RWPE2 (cell line): ENCODE measurements at regions not wholly inside any gene's neighbourhood (a gene's known extent, or its start where the extent isn't known, plus 50 kb on each side); places are given as distances from the start of the nearest gene placed in this dataset.
A peak's percentile ranks its signal among the peaks of the same experiment; 100 is the strongest.

ENCODE experiments used
- ATAC-seq: fragments of 200-7000 bp; cut with Tn5 transposase; 3 replicates; pipeline ENCODE4 v1.9.1; 2021; ENCODE audit warnings: low read depth
- DNase-seq: peaks from one replicate; pipeline ENCODE4 v3.0.0-alpha.2; 2020; ENCODE audit warnings: low spot score
- H3K27ac ChIP-seq: fragments of 450-650 bp; 2 replicates; pipeline ENCODE4 v1.5.1; 2017; ENCODE audit warnings: mild to moderate bottlenecking; ENCODE audit not compliant: poor library complexity, severe bottlenecking
- H3K27me3 ChIP-seq: fragments of 250-450 bp; sonication (Bioruptor Pico); 2 replicates; pipeline ENCODE4 v1.5.1; 2021; ENCODE audit warnings: mild to moderate bottlenecking, moderate library complexity; ENCODE audit not compliant: insufficient read depth, poor library complexity, severe bottlenecking
- H3K36me3 ChIP-seq: fragments of 250-450 bp; sonication (Bioruptor Pico); 2 replicates; pipeline ENCODE4 v1.5.1; 2020; ENCODE audit warnings: low read depth, mild to moderate bottlenecking, moderate library complexity
- H3K4me1 ChIP-seq: fragments of 250-450 bp; sonication (Bioruptor Pico); 2 replicates; pipeline ENCODE4 v1.5.1; 2021; ENCODE audit warnings: mild to moderate bottlenecking, moderate library complexity; ENCODE audit not compliant: insufficient read depth, poor library complexity, severe bottlenecking
- H3K4me3 ChIP-seq: fragments of 250-450 bp; sonication (Bioruptor Pico); 2 replicates; pipeline ENCODE4 v1.5.1; 2021; ENCODE audit warnings: mild to moderate bottlenecking, moderate library complexity; ENCODE audit not compliant: severe bottlenecking
- H3K9me3 ChIP-seq: fragments of 250-450 bp; sonication (Bioruptor Pico); 2 replicates; pipeline ENCODE4 v1.5.1; 2021; ENCODE audit warnings: mild to moderate bottlenecking, moderate library complexity; ENCODE audit not compliant: severe bottlenecking
- TF ChIP-seq, protein P1 (sequence below): fragments of 450-650 bp; IDR thresholded peaks from one replicate; pipeline ENCODE4 v1.5.1; 2017; ENCODE audit warnings: mild to moderate bottlenecking, moderate library complexity; ENCODE audit not compliant: poor library complexity, severe bottlenecking

DNA sequence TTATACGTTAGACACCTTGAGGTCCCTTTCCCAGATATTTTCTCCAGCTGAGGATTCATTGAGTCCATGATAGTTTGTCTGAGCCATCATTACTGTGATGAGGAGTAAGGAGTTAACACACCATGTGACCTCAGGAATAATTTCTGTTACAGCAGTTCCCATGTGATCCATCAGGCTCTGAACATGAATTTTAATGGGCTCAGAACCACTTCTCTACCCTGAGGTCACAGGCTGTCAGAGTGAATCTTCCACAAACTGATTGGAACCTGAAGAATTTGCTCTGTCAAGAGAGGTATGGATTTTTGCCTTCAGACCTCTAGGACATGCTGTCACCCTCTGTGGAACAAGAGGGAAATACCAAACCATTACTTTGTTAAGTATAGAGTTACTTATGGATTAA, 81.0 kb downstream of the NTMT2 start:
- no peak for ATAC-seq
- Histone ChIP-seq H3K4me3 (no peak overlapping the region), H3K36me3 (no peaks in the 10 kb centered on the region), H3K9me3 (no peaks in the 10 kb centered on the region), H3K27ac (no peak overlapping the region), H3K4me1 (no peaks in the 10 kb centered on the region), H3K27me3 (no peaks in the 10 kb centered on the region)
- DNase-seq, result no peak
- TF ChIP-seq, protein P1, sequence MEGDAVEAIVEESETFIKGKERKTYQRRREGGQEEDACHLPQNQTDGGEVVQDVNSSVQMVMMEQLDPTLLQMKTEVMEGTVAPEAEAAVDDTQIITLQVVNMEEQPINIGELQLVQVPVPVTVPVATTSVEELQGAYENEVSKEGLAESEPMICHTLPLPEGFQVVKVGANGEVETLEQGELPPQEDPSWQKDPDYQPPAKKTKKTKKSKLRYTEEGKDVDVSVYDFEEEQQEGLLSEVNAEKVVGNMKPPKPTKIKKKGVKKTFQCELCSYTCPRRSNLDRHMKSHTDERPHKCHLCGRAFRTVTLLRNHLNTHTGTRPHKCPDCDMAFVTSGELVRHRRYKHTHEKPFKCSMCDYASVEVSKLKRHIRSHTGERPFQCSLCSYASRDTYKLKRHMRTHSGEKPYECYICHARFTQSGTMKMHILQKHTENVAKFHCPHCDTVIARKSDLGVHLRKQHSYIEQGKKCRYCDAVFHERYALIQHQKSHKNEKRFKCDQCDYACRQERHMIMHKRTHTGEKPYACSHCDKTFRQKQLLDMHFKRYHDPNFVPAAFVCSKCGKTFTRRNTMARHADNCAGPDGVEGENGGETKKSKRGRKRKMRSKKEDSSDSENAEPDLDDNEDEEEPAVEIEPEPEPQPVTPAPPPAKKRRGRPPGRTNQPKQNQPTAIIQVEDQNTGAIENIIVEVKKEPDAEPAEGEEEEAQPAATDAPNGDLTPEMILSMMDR, result no peak

- no peak for DNase-seq
- no peaks in the 10 kb centered on the region for H3K9me3 ChIP-seq
- TF ChIP-seq, protein P1, result no peak
- H3K4me1 ChIP-seq, result no peaks in the 10 kb centered on the region
- no peaks in the 10 kb centered on the region for H3K27me3 ChIP-seq
- ATAC-seq, result no peak
- H3K4me3 ChIP-seq, result no peak overlapping the region
- no peak overlapping the region for H3K27ac ChIP-seq
- H3K36me3 ChIP-seq, result no peaks in the 10 kb centered on the region
Observed at GRCh38 chr1:170230323-170230722, 84.6 kb downstream of the NTMT2 start.

- Histone ChIP-seq H3K36me3 (no peaks in the 10 kb centered on the region), H3K4me1 (no peaks in the 10 kb centered on the region), H3K27me3 (no peaks in the 10 kb centered on the region), H3K9me3 (no peaks in the 10 kb centered on the region), H3K27ac (no peak overlapping the region), H3K4me3 (no peak overlapping the region)
- ATAC-seq, result no peak
- no peak for DNase-seq
- TF ChIP-seq, protein P1, result no peak
Observed at GRCh38 chr1:170231662-170232061, 85.9 kb downstream of the NTMT2 start.

DNA sequence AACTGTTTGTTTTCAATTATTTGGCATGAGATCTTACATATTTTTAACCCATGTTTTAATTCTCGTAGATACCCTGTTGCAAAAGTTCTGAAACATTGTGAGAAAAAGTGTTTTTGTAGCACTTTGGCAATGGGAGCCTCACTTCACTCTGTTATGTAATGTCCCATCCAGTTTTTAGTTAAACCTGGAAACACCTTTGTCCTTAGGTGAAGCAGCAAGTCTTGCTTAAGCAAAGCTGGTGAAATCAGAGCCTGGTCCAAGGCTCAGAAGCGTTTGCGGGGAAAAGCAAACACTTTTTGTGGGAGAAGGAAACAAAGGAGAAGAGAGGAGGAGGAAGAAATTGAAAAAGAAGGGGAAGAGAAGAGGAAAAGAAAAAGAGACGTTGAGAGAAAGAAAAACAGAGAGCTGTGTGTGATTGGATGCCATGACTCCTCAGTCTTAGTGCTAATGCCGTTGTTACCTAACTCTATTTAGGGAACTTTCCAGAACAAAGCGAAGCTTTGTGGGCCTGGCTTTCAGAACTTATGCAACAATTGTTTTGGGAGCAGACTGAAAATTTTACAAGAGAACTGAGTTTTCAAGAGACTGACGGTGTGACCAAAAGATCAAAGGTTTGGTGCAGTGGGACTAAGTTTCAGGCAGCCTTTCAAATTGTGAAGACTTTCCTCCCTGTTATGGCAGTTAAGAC, 93.1 kb downstream of the NTMT2 start:
- Histone ChIP-seq H3K4me3 (no peak overlapping the region), H3K27me3 (no peaks in the 10 kb centered on the region), H3K36me3 (no peaks in the 10 kb centered on the region), H3K9me3 (no peaks in the 10 kb centered on the region), H3K4me1 (no peaks in the 10 kb centered on the region), H3K27ac (no peak overlapping the region)
- DNase-seq, result no peak
- no peak for ATAC-seq
- TF ChIP-seq, protein P1, result no peak

DNA sequence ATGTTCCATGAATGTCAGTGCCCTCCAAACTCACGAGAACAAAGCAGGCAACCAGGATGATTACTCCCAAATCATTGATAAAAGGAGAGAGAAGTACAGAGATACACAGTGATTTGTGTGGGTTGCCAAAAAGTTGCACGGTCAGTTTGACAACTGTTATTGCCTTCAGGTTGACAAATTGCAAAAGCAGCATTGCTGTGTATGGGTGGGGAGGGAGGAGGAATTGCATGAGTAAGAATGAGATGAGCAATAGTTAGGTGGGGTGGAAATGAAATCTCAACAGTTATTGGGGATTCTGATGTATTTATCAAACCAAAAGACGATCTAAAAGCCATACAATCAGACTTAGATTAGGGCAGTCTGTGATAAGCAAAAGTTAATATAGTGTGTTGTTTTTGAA, 93.7 kb downstream of the NTMT2 start:
- Histone ChIP-seq H3K4me3 (no peak overlapping the region), H3K36me3 (no peaks in the 10 kb centered on the region), H3K4me1 (no peaks in the 10 kb centered on the region), H3K27me3 (no peaks in the 10 kb centered on the region), H3K9me3 (no peaks in the 10 kb centered on the region), H3K27ac (no peak overlapping the region)
- TF ChIP-seq, protein P1, result no peak
- DNase-seq (no peak), ATAC-seq (peak; percentile 46; the same call in 1 of the 3 replicates)
